Coronary artery (tissue), 2 donors: ENCODE measurements at regions not wholly inside any gene's neighbourhood (a gene's known extent, or its start where the extent isn't known, plus 50 kb on each side); places are given as distances from the start of the nearest gene placed in this dataset.

ENCODE experiments used
- DNase-seq: peaks from one replicate; pipeline ENCODE4 v3.0.0-alpha.2; 2017; ENCODE audit warnings: low spot score
- H3K27ac ChIP-seq, 2 donors: fragments of 200-600 bp; sonication (generic); one replicate each; pipeline ENCODE4 v1.5.1; 2016 to 2019
- H3K4me3 ChIP-seq: fragments of 200-600 bp; sonication (generic); 2 replicates; pipeline ENCODE4 v1.5.1; 2016; ENCODE audit warnings: mild to moderate bottlenecking, moderate library complexity
- TF ChIP-seq, protein P1 (sequence below): fragments of 200-600 bp; sonication (generic); IDR thresholded peaks from one replicate; pipeline ENCODE4 v1.5.1; 2019; ENCODE audit warnings: antibody characterized with exemption

DNA sequence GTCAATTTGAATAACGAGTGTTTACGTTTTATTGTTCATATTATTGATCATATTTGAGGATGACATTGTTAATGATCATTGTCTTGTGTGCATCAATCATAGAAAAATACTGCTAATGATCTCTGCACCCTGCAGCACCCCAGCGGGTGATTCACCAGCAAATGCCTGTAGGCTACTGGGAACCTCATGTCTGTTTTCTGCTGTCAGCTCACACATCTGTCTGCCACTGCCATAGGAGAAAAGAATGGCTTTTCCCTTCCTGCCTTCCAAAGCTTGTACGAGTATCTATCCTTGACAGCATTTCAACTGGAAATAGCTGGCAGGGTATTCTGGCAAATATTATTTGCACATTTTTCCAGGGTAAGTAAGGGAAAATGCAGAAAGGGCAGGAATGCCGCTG is 272.1 kb upstream of the TRAM1L1 start:
- TF ChIP-seq, protein P1, sequence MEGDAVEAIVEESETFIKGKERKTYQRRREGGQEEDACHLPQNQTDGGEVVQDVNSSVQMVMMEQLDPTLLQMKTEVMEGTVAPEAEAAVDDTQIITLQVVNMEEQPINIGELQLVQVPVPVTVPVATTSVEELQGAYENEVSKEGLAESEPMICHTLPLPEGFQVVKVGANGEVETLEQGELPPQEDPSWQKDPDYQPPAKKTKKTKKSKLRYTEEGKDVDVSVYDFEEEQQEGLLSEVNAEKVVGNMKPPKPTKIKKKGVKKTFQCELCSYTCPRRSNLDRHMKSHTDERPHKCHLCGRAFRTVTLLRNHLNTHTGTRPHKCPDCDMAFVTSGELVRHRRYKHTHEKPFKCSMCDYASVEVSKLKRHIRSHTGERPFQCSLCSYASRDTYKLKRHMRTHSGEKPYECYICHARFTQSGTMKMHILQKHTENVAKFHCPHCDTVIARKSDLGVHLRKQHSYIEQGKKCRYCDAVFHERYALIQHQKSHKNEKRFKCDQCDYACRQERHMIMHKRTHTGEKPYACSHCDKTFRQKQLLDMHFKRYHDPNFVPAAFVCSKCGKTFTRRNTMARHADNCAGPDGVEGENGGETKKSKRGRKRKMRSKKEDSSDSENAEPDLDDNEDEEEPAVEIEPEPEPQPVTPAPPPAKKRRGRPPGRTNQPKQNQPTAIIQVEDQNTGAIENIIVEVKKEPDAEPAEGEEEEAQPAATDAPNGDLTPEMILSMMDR: no peak
- no peak overlapping the region for H3K4me3 ChIP-seq
- no peak overlapping the region for H3K27ac ChIP-seq
- DNase-seq: no peak

DNA sequence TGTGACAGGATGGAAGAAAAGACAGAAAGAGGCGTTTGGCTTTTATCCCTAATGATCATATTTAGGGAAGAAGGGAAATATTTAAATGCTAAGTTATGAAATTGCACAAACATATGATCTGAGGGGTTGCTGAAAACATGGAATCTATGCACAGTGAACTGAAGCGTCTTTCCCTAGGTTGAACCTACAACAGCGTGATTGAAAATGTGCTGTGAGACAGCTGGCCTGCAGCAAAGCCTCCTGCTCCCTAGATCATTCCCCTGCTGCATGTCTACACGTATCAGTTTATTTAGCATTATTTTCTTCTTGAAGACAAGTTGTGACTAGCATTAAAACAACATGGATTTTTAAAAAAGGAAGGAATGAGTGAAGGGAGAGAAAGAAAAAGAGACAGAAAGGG is 272.5 kb upstream of the TRAM1L1 start:
- Histone ChIP-seq H3K27ac (no peak overlapping the region), H3K4me3 (no peak overlapping the region)
- DNase-seq: no peak
- TF ChIP-seq, protein P1: no peak

DNA sequence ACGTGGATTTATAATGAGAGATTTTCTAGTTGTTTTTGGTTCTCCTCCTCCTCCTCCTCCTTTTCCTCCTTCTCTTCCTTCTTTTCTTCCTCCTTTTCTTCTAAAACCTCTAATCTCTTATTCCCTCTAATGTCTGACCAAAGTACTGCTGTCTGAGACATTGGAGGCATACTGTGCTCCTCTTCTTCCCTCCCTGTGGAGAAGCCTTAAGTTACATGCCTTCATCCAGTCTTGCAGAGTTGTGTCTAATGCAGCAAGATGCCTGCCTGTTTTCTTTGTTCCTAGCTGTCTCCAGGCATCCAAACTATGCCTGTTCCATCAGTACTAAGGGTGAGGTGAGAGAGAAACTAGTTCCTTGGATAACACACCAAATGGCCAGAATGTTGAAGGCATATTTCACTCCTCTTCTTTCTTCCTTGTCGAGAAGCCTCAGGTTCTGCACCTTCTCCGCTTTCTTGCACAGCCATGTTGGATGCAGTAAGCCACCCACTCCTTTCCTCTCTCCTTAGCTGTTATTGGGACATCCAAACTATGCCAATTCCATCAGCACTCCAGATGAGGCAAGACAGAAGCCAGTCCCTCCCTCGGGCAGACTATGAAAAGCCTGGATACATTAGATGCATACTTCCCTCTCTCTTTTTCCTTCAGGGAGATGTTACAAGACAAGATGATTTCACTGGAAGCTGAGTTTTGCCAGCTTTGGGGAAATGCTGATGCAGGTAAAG is 285.7 kb upstream of the TRAM1L1 start:
- H3K4me3 ChIP-seq: no peak overlapping the region
- no peak for DNase-seq
- H3K27ac ChIP-seq: no peak overlapping the region
- TF ChIP-seq, protein P1: no peak

DNA sequence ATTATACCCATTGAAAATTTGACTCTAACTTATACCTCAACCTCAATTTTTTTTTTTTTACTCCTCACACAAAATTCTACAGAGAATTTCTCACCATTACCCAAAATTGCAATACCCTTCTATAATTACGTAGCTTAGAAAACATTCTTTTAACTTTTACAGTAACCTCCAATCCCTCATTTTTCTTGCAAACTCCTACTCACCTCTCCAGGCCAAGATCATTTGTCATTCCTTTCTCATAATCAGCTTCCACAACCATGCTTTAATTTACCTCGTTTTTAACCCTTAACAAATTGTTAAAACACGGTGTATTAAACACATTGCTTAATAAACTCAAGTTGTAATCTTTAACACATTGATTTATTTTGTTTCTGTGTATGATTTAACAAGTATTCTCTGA is 289.7 kb upstream of the TRAM1L1 start:
- TF ChIP-seq, protein P1: no peak
- DNase-seq: no peak
- no peak overlapping the region for H3K4me3 ChIP-seq
- H3K27ac ChIP-seq: no peak overlapping the region

DNA sequence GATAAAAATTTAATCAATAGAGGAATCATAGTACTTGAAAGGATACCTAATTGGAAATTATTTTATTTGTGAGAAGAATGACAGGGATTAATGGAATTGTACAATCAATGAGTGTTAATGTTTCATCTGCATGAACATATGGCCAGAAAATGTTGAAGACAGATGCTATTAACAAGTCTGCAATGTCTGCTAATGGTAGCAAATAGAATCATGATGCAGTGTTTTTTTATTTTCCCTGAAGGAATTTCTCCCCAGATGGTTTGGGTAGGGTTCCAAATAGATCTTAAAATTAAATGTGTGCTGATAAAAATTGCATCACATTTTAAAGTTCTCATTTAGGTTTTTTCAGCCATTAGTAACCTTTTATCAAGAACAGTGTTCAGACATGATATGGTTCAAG is 291.3 kb upstream of the TRAM1L1 start:
- TF ChIP-seq, protein P1: no peak
- no peak for DNase-seq
- Histone ChIP-seq H3K4me3 (no peak overlapping the region), H3K27ac (no peak overlapping the region)

DNA sequence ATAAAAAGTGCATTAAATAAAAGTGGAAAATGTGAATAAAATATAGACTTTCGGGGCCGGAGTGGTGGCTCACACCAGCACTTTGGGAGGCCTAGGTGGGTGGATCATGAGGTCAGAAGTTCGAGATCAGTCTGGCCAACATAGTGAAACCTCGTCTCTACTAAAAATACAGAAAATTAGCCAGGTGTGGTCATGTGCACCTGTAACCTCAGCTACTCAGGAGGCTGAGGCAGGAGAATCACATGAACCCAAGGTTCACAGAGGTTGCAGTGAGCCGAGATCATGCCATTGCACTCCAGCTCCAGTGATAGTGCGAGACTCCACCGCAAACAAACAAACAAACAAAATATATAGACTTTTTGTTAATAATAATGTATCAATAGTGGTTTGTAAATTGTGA is 293.6 kb upstream of the TRAM1L1 start:
- DNase-seq: no peak
- TF ChIP-seq, protein P1: no peak
- Histone ChIP-seq H3K4me3 (no peak overlapping the region), H3K27ac (no peak overlapping the region)

DNA sequence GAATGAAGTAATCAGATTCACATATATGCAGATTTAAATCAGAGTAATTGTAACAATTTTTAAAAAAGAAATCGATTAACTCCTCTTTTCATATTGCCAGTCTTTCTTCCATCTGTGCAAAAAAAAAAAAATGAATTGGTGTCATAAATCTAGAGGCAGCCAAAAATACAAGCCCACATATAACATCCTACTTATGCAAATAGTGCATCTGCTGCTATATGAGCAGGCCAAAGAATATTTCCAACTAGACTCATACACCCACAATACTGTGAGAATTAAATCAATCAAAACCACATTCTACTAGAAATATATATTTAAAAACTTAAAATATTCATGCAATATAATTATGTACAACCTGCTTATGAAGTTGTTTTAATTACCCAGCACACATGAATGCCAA is 298.1 kb upstream of the TRAM1L1 start:
- TF ChIP-seq, protein P1: no peak
- no peak for DNase-seq
- H3K4me3 ChIP-seq: no peak overlapping the region
- no peak overlapping the region for H3K27ac ChIP-seq
